IPS-18c (cell line): ENCODE measurements at regions not wholly inside any gene's neighbourhood (a gene's known extent, or its start where the extent isn't known, plus 50 kb on each side); places are given as distances from the start of the nearest gene placed in this dataset.

Experiments
- H3K4me3 ChIP-seq: 2 replicates; pipeline ENCODE4 v1.7.0; 2013; ENCODE audit warnings: low read depth, mild to moderate bottlenecking, low read length, moderate library complexity; ENCODE audit not compliant: insufficient read depth
- H3K9me3 ChIP-seq: one replicate; pipeline ENCODE4 v1.6.1; 2013; ENCODE audit warnings: mild to moderate bottlenecking, low read length, moderate library complexity; ENCODE audit not compliant: control insufficient read depth, insufficient read depth

GRCh38 chr3:24899901-24900603, 405.4 kb upstream of the THRB start:
- H3K4me3 ChIP-seq, result no peak overlapping the region
- H3K9me3 ChIP-seq, result no peaks in the 10 kb centered on the region

GRCh38 chr3:24905266-24905665, 410.6 kb upstream of the THRB start:
- no peak overlapping the region for H3K4me3 ChIP-seq

GRCh38 chr3:24907106-24907505, 412.5 kb upstream of the THRB start:
- Histone ChIP-seq H3K4me3 (no peak overlapping the region), H3K9me3 (no peaks in the 10 kb centered on the region)

More at GRCh38 chr3:24905266-24905665, 410.6 kb upstream of the THRB start:
- no peaks in the 10 kb centered on the region for H3K9me3 ChIP-seq

- Histone ChIP-seq H3K4me3 (no peak overlapping the region), H3K9me3 (no peaks in the 10 kb centered on the region)
Measured at GRCh38 chr3:24911076-24911475, 416.4 kb upstream of the THRB start.

GRCh38 chr3:24915639-24916038, 421.0 kb upstream of the THRB start:
- H3K9me3 ChIP-seq, result no peaks in the 10 kb centered on the region
- H3K4me3 ChIP-seq, result no peak overlapping the region

- no peak overlapping the region for H3K4me3 ChIP-seq
Measured at GRCh38 chr3:24917908-24918307, 423.3 kb upstream of the THRB start.

GRCh38 chr3:24923570-24923969, 428.9 kb upstream of the THRB start:
- Histone ChIP-seq H3K4me3 (no peak overlapping the region), H3K9me3 (no peaks in the 10 kb centered on the region)

More at GRCh38 chr3:24917908-24918307, 423.3 kb upstream of the THRB start:
- H3K9me3 ChIP-seq, result no peaks in the 10 kb centered on the region

DNA sequence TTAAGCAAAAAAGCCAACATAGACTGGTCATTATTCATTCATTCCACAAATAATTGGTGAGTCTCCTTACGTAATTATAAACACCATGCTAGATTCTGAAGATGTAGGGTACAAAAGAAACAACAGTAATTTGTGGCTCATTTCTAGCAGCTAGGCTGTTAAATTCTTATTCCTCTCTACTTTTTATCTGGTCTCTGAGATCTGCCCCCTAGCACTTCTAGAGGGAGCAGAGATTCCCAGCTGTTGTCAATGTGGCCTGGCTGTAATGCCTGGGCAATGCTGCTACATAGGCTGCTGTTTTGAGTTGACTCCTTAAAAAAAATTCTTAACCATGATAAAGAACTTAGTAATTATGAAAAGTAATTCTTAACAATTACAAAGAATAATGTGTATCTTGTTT, 434.9 kb upstream of the THRB start:
- Histone ChIP-seq H3K4me3 (no peak overlapping the region), H3K9me3 (no peaks in the 10 kb centered on the region)

GRCh38 chr3:24933401-24933800, 438.8 kb upstream of the THRB start:
- Histone ChIP-seq H3K4me3 (no peak overlapping the region), H3K9me3 (no peaks in the 10 kb centered on the region)

- no peak overlapping the region for H3K4me3 ChIP-seq
- H3K9me3 ChIP-seq, result no peaks in the 10 kb centered on the region
Measured at GRCh38 chr3:24936574-24936973, 441.9 kb upstream of the THRB start.

DNA sequence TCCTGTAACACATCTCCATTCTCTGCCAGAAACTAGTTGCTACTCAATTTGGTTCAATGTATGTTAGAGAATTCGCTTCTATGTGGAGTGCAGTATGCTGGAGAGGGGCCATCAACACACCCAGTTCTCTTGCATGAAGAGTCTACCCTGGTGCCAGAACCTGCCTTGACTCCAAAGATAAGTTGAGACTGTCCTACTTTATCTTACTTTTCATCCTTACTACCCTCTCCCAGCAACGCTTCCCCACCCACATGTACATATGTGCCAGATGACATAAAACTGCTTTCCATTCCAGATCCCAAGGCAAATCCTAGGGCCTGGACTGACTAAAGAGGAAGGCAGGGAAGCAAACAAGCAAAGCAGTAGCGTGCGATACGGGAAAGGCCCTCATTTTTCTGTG, 442.6 kb upstream of the THRB start:
- Histone ChIP-seq H3K4me3 (no peak overlapping the region), H3K9me3 (no peaks in the 10 kb centered on the region)

GRCh38 chr3:24937780-24938179, 443.1 kb upstream of the THRB start:
- Histone ChIP-seq H3K4me3 (no peak overlapping the region), H3K9me3 (no peaks in the 10 kb centered on the region)

- no peaks in the 10 kb centered on the region for H3K9me3 ChIP-seq
- H3K4me3 ChIP-seq, result no peak overlapping the region
Measured at GRCh38 chr3:24943961-24944360, 449.3 kb upstream of the THRB start.

- H3K9me3 ChIP-seq, result no peaks in the 10 kb centered on the region
- H3K4me3 ChIP-seq, result no peak overlapping the region
Measured at GRCh38 chr3:24944805-24945520, 450.3 kb upstream of the THRB start.

DNA sequence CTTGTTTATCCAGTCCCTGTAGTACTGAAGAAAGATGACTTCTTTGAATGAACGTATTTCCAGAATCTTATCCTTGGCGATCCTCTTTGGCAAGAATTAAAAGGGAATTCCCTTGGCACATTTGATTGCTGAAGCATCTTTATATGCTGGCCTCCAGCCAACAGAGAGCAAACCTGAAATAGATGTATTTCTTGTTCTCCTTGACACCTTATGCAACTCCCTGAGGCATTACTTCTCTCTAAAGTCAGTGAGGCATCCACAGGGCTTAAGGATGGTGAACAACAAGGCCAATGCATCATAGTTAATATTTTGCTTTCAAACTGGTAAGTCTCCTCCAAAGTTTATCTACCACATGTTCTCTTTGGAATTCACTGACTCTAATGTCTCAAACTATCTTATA, 450.9 kb upstream of the THRB start:
- Histone ChIP-seq H3K9me3 (no peaks in the 10 kb centered on the region), H3K4me3 (no peak overlapping the region)

- no peak overlapping the region for H3K4me3 ChIP-seq
- no peaks in the 10 kb centered on the region for H3K9me3 ChIP-seq
Measured at GRCh38 chr3:24947103-24947502, 452.5 kb upstream of the THRB start.

- Histone ChIP-seq H3K4me3 (no peak overlapping the region), H3K9me3 (no peaks in the 10 kb centered on the region)
Measured at GRCh38 chr3:24951180-24951579, 456.5 kb upstream of the THRB start.

GRCh38 chr3:24952388-24952787, 457.7 kb upstream of the THRB start:
- Histone ChIP-seq H3K4me3 (no peak overlapping the region), H3K9me3 (no peaks in the 10 kb centered on the region)
